OCI-LY3 (cell line): ENCODE measurements at regions not wholly inside any gene's neighbourhood (a gene's known extent, or its start where the extent isn't known, plus 50 kb on each side); places are given as distances from the start of the nearest gene placed in this dataset.

Experiments
- CTCF ChIP-seq: fragments of 200-600, 300-600 bp; sonication (generic); IDR thresholded peaks from 2 replicates; pipeline ENCODE4 v1.5.1; 2014; ENCODE audit warnings: antibody characterized with exemption, low read length, low read depth
- EZH2phosphoT487 ChIP-seq: fragments of 200-600 bp; shearing (Covaris generic); IDR thresholded peaks from 2 replicates; pipeline ENCODE4 v1.6.1; 2018; ENCODE audit warnings: antibody characterized with exemption, mixed run types, low read depth

GRCh38 chr2:19743641-19744040, 158.1 kb downstream of the TTC32 start:
- TF ChIP-seq CTCF (no peak), EZH2phosphoT487 (no peak)
